ENCODE measurements at regions not wholly inside any gene's neighbourhood (a gene's known extent, or its start where the extent isn't known, plus 50 kb on each side); places are given as distances from the start of the nearest gene placed in this dataset.

- Histone ChIP-seq H3K27ac (no peak overlapping the region), H3K4me3 (no peak overlapping the region), H3K27me3 (no peaks in the 10 kb centered on the region), H3K4me1 (no peaks in the 10 kb centered on the region), H3K36me3 (no peaks in the 10 kb centered on the region), H3K9me3 (no peaks in the 10 kb centered on the region)
- TF ChIP-seq CTCF (IDR thresholded peaks at IDR 0.05): no peak
- no peak for TF ChIP-seq POLR2A (IDR thresholded peaks at IDR 0.05)
- no peak for DNase-seq
Measured at GRCh38 chr17:79457889-79458288, 153.0 kb downstream of the RBFOX3 start.

- H3K4me3 ChIP-seq: no peak overlapping the region
- no peak for TF ChIP-seq CTCF (IDR thresholded peaks at IDR 0.05)
- no peak for TF ChIP-seq POLR2A (IDR thresholded peaks at IDR 0.05)
Measured at GRCh38 chr17:79457376-79457775, 153.5 kb downstream of the RBFOX3 start.

DNA sequence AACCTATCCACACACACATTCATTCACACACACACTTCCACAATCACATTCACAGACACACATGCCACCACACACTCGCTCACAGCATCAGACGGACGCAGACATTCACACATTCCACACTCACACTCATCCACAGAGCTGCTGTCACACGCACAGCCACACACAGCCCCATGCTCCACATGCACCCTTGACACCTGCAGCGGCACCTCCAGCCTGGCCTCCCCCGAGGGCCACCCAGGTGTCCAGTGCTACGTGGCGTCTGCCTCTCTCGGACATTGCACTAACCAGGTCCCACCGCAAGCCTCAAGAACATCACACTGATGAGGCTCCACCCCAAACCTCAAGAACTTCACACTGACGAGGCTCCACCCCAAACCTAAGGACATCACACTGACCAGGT is 155.2 kb downstream of the RBFOX3 start:
- no peaks in the 10 kb centered on the region for H3K36me3 ChIP-seq
- no peak overlapping the region for H3K27ac ChIP-seq
- H3K4me1 ChIP-seq: no peaks in the 10 kb centered on the region
- H3K4me3 ChIP-seq: no peak overlapping the region
- no peaks in the 10 kb centered on the region for H3K9me3 ChIP-seq
- H3K27me3 ChIP-seq: no peaks in the 10 kb centered on the region
- no peak for DNase-seq
- no peak for TF ChIP-seq CTCF (IDR thresholded peaks at IDR 0.05)
- TF ChIP-seq POLR2A (IDR thresholded peaks at IDR 0.05): no peak

More at GRCh38 chr17:79457376-79457775, 153.5 kb downstream of the RBFOX3 start:
- no peaks in the 10 kb centered on the region for H3K4me1 ChIP-seq
- no peaks in the 10 kb centered on the region for H3K36me3 ChIP-seq
- DNase-seq: no peak
- no peak overlapping the region for H3K27ac ChIP-seq
- H3K9me3 ChIP-seq: no peaks in the 10 kb centered on the region
- no peaks in the 10 kb centered on the region for H3K27me3 ChIP-seq

- Histone ChIP-seq H3K27me3 (no peaks in the 10 kb centered on the region), H3K4me3 (no peak overlapping the region), H3K4me1 (no peaks in the 10 kb centered on the region), H3K9me3 (no peaks in the 10 kb centered on the region), H3K36me3 (no peaks in the 10 kb centered on the region), H3K27ac (no peak overlapping the region)
- TF ChIP-seq CTCF (IDR thresholded peaks at IDR 0.05): no peak
- no peak for TF ChIP-seq POLR2A (IDR thresholded peaks at IDR 0.05)
- no peak for DNase-seq
Measured at GRCh38 chr17:79454826-79455225, 156.0 kb downstream of the RBFOX3 start.

- TF ChIP-seq CTCF (IDR thresholded peaks at IDR 0.05) (no peak), POLR2A (IDR thresholded peaks at IDR 0.05) (no peak)
- Histone ChIP-seq H3K4me3 (no peak overlapping the region), H3K4me1 (no peaks in the 10 kb centered on the region), H3K9me3 (no peaks in the 10 kb centered on the region), H3K27me3 (no peaks in the 10 kb centered on the region), H3K36me3 (no peaks in the 10 kb centered on the region), H3K27ac (no peak overlapping the region)
- DNase-seq: no peak
Measured at GRCh38 chr17:79453481-79453880, 157.4 kb downstream of the RBFOX3 start.

GRCh38 chr17:79452706-79453105 is 158.1 kb downstream of the RBFOX3 start:
- H3K4me3 ChIP-seq: no peak overlapping the region
- no peaks in the 10 kb centered on the region for H3K9me3 ChIP-seq
- H3K4me1 ChIP-seq: no peaks in the 10 kb centered on the region
- no peaks in the 10 kb centered on the region for H3K27me3 ChIP-seq
- no peak overlapping the region for H3K27ac ChIP-seq
- no peaks in the 10 kb centered on the region for H3K36me3 ChIP-seq
- TF ChIP-seq POLR2A (IDR thresholded peaks at IDR 0.05): no peak
- TF ChIP-seq CTCF (IDR thresholded peaks at IDR 0.05): no peak
- no peak for DNase-seq
